GM23338 (cell line): ENCODE measurements at regions not wholly inside any gene's neighbourhood (a gene's known extent, or its start where the extent isn't known, plus 50 kb on each side); places are given as distances from the start of the nearest gene placed in this dataset.

Experiments used
- ATAC-seq: fragments of 200-7000 bp; cut with Tn5 transposase; 3 replicates; pipeline ENCODE4 v1.9.1; 2020
- DNase-seq: peaks from one replicate; pipeline ENCODE4 v3.0.0-alpha.2; 2015; ENCODE audit warnings: low spot score
- H2AFZ ChIP-seq: fragments of 200-600 bp; sonication (generic); 2 replicates; pipeline ENCODE4 v1.8.0; 2016; ENCODE audit warnings: antibody characterized with exemption, mild to moderate bottlenecking, moderate library complexity
- H3F3A ChIP-seq: fragments of 200-600 bp; sonication (generic); replicated peaks from 2 replicates; pipeline ENCODE4 v1.8.0; 2017; ENCODE audit warnings: antibody characterized with exemption, mixed run types, low read depth
- H3K27ac ChIP-seq: fragments of 200-600 bp; sonication (generic); 2 replicates; pipeline ENCODE4 v1.6.1; 2016; ENCODE audit warnings: low read depth
- H3K27me3 ChIP-seq: fragments of 200-600 bp; sonication (generic); 2 replicates; pipeline ENCODE4 v1.8.0; 2016; ENCODE audit warnings: mild to moderate bottlenecking, mixed run types, moderate library complexity; ENCODE audit not compliant: insufficient read depth
- H3K36me3 ChIP-seq: fragments of 200-600 bp; sonication (generic); 2 replicates; pipeline ENCODE4 v1.8.0; 2016; ENCODE audit warnings: mild to moderate bottlenecking; ENCODE audit not compliant: insufficient read depth
- H3K4me1 ChIP-seq: fragments of 200-600 bp; sonication (generic); 2 replicates; pipeline ENCODE4 v1.8.0; 2016; ENCODE audit warnings: mild to moderate bottlenecking, moderate library complexity; ENCODE audit not compliant: insufficient read depth
- H3K4me2 ChIP-seq: fragments of 200-600 bp; sonication (generic); 2 replicates; pipeline ENCODE4 v1.7.1; 2017; ENCODE audit warnings: mixed run types
- H3K4me3 ChIP-seq: fragments of 200-600 bp; sonication (generic); 2 replicates; pipeline ENCODE4 v1.6.1; 2016; ENCODE audit warnings: mixed run types
- H3K79me2 ChIP-seq: fragments of 200-600 bp; sonication (generic); replicated peaks from 2 replicates; pipeline ENCODE4 v1.8.0; 2017; ENCODE audit warnings: mild to moderate bottlenecking; ENCODE audit not compliant: insufficient read depth
- H3K9me2 ChIP-seq: fragments of 200-600 bp; sonication (generic); 2 replicates; pipeline ENCODE4 v1.8.0; 2017; ENCODE audit not compliant: insufficient read depth
- H4K20me1 ChIP-seq: fragments of 200-600 bp; sonication (generic); replicated peaks from 2 replicates; pipeline ENCODE4 v1.8.0; 2017; ENCODE audit warnings: mild to moderate bottlenecking; ENCODE audit not compliant: insufficient read depth
- H3K27ac Mint-ChIP-seq: 2 replicates; pipeline ENCODE4 v1.8.0; 2020; ENCODE audit warnings: inconsistent platforms, mild to moderate bottlenecking, moderate library complexity, mixed read lengths
- H3K27me3 Mint-ChIP-seq: 3 replicates; pipeline ENCODE4 v1.8.0; 2022; ENCODE audit warnings: low read depth, mild to moderate bottlenecking, moderate library complexity, mixed read lengths, inconsistent platforms; ENCODE audit not compliant: insufficient read depth, poor library complexity
- H3K36me3 Mint-ChIP-seq: 3 replicates; pipeline ENCODE4 v1.8.0; 2021; ENCODE audit warnings: low read depth, mild to moderate bottlenecking, inconsistent platforms, moderate library complexity, mixed read lengths
- H3K4me1 Mint-ChIP-seq: 3 replicates; pipeline ENCODE4 v1.8.0; 2020; ENCODE audit warnings: mild to moderate bottlenecking, inconsistent platforms, mixed read lengths
- H3K4me3 Mint-ChIP-seq: 3 replicates; pipeline ENCODE4 v1.8.0; 2021; ENCODE audit warnings: moderate library complexity, mild to moderate bottlenecking, inconsistent platforms, mixed read lengths
- H3K9me3 Mint-ChIP-seq: 3 replicates; pipeline ENCODE4 v1.8.0; 2020; ENCODE audit warnings: moderate library complexity, mild to moderate bottlenecking, inconsistent platforms, mixed read lengths
- CREB1 ChIP-seq: fragments of 250-450 bp; sonication (Bioruptor Pico); IDR thresholded peaks from 2 replicates; pipeline ENCODE4 v1.5.0; 2020; ENCODE audit warnings: low read depth, mild to moderate bottlenecking, moderate library complexity
- CTCF ChIP-seq, 2 experiments: fragments of 200-600 bp in 1 of 2; sonication (generic) in 1 of 2; conservative IDR thresholded peaks; 2 replicates each; pipeline versions ENCODE4 v1.5.1 to v1.6.1; 2016 to 2017; ENCODE audit warnings: antibody characterized with exemption in 2 of 2, low read depth in 2 of 2, mild to moderate bottlenecking in 2 of 2, moderate library complexity in 1 of 2
- ETS1 ChIP-seq: IDR thresholded peaks from 2 replicates; pipeline ENCODE4 v1.6.1; 2016; ENCODE audit warnings: antibody characterized with exemption
- EZH2 ChIP-seq: fragments of 200-600 bp; sonication (generic); IDR thresholded peaks from one replicate; pipeline ENCODE4 v1.8.0; 2017; ENCODE audit warnings: antibody characterized with exemption, mild to moderate bottlenecking, low read depth; ENCODE audit not compliant: unreplicated experiment
- EZH2phosphoT487 ChIP-seq: fragments of 200-600 bp; sonication (generic); IDR thresholded peaks from one replicate; pipeline ENCODE4 v1.8.1; 2018; ENCODE audit warnings: antibody characterized with exemption; ENCODE audit not compliant: unreplicated experiment
- JUNB ChIP-seq: IDR thresholded peaks from one replicate; pipeline ENCODE4 v1.6.1; 2016; ENCODE audit warnings: antibody characterized with exemption; ENCODE audit not compliant: unreplicated experiment
- POLR2AphosphoS5 ChIP-seq: IDR thresholded peaks from 2 replicates; pipeline ENCODE4 v1.6.1; 2016; ENCODE audit warnings: antibody characterized with exemption, low read depth
- REST ChIP-seq: IDR thresholded peaks from one replicate; pipeline ENCODE4 v1.6.1; 2018; ENCODE audit warnings: antibody characterized with exemption; ENCODE audit not compliant: unreplicated experiment
- STAT1 ChIP-seq: IDR thresholded peaks from one replicate; pipeline ENCODE4 v1.6.1; 2016; ENCODE audit warnings: antibody characterized with exemption; ENCODE audit not compliant: unreplicated experiment
- ZNF331 ChIP-seq: fragments of 250-450 bp; sonication (Bioruptor Pico); IDR thresholded peaks from 2 replicates; pipeline ENCODE4 v1.5.0; 2020; ENCODE audit warnings: low read depth, mild to moderate bottlenecking, moderate library complexity
- ZNF462 ChIP-seq: fragments of 250-450 bp; sonication (Bioruptor Pico); IDR thresholded peaks from 2 replicates; pipeline ENCODE4 v1.5.0; 2020; ENCODE audit warnings: mild to moderate bottlenecking, moderate library complexity

GRCh38 chr5:89981021-89981420, 428.5 kb downstream of the CETN3 start:
- ATAC-seq = no peak

More at GRCh38 chr5:89981021-89981420, 428.5 kb downstream of the CETN3 start:
- Histone ChIP-seq H3K9me2 (0 out of 2 replicates have a peak, but pooled peaks cover 3% of the 10 kb centered on the region), H3K4me2 (no peak overlapping the region), H4K20me1 (no peaks in the 10 kb centered on the region), H2AFZ (no peak overlapping the region), H3K36me3 (no peaks in the 10 kb centered on the region), H3K4me1 (peaks cover 9% of the 10 kb centered on the region; the same call in 1 of the 2 replicates), H3F3A (no peaks in the 10 kb centered on the region), H3K79me2 (no peaks in the 10 kb centered on the region), H3K27me3 (no peaks in the 10 kb centered on the region), H3K27ac (no peak overlapping the region), H3K4me3 (no peak overlapping the region)
- DNase-seq = no peak
- Mint-ChIP-seq H3K36me3 (peaks cover 2% of the 10 kb centered on the region; the same call in 1 of the 3 replicates), H3K9me3 (no peaks in the 10 kb centered on the region; the same call in 2 of the 3 replicates), H3K27ac (no peak overlapping the region), H3K27me3 (no peaks in the 10 kb centered on the region), H3K4me3 (no peak overlapping the region), H3K4me1 (peaks cover 9% of the 10 kb centered on the region; the same call in 2 of the 3 replicates)
- TF ChIP-seq CTCF (conservative IDR thresholded peaks at IDR 0.05; ENCODE audit: low read depth in 2 of 2) (no peak), REST (no peak), STAT1 (no peak), EZH2 (no peak), POLR2AphosphoS5 (no peak), ZNF331 (no peak), JUNB (no peak), EZH2phosphoT487 (no peak), ZNF462 (CRISPR knock-in tag) (no peak), ETS1 (no peak), CREB1 (CRISPR knock-in tag) (no peak)
